Stimulated activated CD4-positive, alpha-beta T cell treated with anti-CD3 and anti-CD28 coated beads, Interleukin-15, amount 100 ng/mL, for 48 hours (primary cell): ENCODE measurements at regions not wholly inside any gene's neighbourhood (a gene's known extent, or its start where the extent isn't known, plus 50 kb on each side); places are given as distances from the start of the nearest gene placed in this dataset.
"Not testable (repeated sequence)": the region's sequence is repeated elsewhere in the genome, so short reads cannot be mapped to it uniquely, and the experiment has no call there.

Experiments used
- DNase-seq, 2 donors: peaks; one replicate each; pipeline ENCODE4 v3.0.0-alpha.2; 2020; ENCODE audit warnings: low read depth in 2 of 2

DNA sequence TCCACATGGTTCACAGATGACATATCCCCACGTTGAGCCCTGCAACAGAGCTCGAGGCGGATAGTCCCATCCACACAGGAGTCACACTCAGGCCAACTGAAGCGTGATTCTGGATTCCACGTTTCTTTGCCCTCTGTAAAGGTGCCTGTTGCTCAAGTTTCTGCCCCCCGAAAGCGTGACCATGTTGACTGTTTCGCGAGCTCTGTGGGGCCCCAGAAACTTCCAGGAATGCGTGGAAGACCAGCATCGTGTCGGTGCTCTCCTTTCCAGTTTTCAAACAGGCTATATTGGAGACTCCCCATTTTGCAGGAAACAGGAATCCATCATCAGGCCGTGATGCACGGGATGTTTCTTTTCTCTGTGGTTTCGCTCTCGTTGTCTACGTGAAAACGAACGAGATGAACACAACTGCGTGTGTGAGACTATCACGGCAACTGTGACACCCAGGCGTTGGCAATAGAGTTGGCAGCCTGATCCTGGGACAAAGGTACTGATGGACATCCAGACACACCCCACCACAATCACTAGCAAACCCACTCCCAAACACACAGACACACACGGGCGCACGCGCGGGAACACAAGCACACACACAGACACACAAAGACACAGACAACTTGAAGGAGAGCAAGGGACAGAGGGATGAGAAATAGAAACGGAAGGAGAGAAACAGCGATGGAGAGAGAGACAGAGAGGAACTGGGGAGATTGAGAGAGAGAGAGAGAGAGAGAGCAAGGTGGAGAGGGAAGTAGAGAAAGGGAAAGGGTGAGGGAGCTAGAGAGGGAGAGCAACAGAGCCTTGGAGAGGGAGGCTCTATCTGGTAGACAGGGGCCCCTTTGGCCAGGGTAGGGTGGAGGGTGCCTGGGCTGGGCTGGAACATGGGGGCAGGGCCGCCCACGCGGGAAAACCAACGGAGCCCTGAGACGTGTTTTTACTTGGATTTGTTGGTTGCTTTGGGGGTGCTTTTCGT is 1609.3 kb downstream of the SPATA31A7 start:
- peak in 1 of 2 donors; percentile 22 for DNase-seq

DNA sequence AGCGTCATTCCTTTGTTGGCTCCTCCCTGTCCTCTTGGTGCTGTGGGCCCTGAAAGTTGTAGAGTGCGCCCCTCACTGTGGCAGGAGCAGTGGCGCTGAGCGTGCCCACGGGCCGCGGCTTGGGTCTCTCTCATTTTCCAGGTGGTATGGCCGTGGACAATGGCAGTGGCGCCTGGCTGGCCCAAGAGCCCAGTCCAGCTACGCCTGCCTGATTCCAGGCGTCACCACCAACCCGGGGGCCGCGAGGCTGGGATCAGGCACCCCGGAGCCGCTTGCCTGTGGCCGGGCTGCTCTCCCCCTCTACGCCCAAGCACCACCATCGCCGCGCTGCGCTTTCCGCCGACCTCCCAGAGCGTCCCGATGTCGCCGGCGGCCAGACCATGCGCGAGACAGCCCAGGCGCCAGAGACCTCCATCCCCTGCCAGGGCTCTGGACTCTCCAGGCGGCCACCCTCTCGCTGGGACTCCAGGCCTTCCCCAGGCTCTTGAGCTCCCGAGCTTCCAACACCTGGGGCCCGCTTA is 1610.1 kb downstream of the SPATA31A7 start:
- peak in 1 of 2 donors; percentile 7 for DNase-seq

DNA sequence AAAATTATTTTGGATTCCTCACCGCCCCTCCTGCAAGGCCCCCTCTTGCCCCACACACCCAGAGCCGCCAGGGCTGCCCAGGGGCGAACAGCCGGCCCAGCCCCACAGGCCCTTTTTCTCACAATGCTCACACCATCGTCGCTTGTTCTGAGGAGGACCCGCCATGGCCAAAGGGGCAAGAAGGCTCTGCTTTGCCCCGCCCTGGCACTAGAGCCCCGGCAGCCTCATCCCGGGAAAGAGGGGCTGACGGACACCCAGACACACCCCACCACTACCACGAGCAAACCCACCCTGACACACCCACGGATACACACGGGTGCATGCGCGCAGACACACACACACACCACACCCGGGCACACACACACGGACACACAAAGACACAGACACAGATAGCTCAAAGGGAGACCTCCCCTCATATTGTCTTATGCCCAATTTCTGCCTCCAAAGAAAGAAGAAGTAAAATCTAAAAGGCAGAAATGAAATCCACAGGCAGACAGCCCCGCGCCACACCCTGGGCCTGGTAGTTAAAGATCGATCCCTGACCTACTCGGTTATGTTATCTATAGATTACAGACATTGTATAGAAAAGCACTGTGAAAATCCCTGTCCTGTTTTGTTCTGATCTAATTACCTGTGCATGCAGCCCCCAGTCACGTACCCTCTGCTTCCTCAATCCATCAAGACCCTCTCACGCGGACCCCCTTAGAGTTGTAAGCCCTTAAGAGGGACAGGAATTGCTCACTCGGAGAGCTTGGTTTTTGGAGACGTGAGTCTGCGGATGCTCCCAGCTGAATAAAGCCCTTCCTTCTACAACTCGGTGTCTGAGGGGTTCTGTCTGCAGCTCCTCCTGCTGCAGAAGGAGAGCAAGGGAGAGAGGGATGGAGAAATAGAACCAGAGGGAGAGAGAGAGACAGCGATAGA is 1610.9 kb downstream of the SPATA31A7 start:
- DNase-seq, result peak in 1 of 2 donors; percentile 2

DNA sequence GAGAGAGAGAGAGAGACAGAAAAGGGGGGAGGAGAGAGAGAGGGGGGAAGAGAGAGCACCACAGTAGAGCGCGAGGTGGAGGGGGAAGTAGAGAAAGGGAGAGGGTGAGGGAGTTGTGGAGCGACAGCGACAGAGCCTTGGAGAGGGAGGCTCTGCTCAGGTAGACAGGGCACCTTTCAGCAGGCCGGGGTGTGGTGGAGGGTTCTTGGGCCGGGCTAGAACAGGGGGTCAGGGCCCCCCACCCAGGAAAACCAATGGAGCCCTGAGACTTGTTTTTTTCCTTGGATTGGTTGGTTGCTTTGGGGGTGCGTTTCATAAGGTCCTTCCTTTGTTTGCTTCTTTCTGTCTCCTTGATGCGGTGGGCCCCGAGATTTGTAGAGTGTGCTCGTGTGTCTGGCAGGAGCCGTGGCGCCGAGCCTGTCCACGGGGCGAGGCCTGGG is 1611.6 kb downstream of the SPATA31A7 start:
- DNase-seq, result not testable (repeated sequence)

DNA sequence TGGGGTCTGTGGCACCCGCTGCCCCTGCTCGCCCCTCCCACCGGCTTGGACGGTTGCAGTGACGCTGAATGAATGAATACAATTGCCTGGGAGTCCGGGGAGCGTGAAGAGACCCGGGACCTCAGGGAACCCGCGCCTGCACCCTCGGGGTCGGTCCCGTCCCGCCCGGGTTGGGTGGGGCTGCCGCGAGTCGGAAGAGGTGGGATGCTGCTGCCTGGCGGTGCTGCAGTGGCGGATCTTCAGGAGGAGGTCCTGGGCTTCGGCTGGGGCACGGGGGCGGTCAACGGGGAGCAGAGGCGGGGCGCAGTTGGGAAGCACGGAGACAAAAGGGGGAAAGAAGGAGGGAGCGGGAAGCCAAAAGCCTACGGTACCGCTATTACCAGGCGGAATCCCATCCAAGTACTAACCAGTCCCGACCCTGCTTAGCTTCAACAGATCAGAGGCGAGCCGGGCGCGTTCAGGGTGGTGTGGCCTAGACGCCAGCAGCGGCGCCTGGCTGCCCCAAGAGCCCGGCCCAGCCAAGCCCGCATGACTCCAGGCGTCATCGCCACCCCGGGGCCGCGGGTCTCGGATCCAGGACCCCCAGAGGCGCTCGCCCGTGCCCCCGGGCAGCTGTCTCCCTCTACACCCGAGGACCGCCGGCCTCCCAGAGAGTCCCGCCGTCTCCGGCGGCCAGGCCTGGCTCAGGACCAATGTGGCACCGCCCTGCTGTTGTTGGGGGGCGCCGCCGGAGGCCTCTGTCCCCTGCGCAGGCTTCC is 1612.3 kb downstream of the SPATA31A7 start:
- DNase-seq, result peak; percentile 51 to 66

DNA sequence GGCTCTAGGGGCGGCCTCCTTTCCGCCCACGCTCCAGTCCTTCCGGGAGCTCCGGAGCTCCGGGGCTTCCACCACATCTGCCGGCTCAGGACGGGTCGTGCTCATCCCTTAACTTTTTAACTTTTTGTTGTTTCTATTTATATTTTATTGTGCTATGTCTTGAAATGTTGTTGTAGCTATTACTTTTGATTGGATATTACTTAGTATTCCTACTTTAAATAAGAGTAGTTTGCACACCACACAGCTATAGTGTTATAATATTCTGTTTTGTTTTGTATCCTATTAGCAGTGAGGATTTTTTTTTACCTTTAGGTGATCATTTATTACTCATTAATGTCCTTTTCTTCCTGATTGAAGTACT is 1612.9 kb downstream of the SPATA31A7 start:
- not testable (repeated sequence) for DNase-seq

DNA sequence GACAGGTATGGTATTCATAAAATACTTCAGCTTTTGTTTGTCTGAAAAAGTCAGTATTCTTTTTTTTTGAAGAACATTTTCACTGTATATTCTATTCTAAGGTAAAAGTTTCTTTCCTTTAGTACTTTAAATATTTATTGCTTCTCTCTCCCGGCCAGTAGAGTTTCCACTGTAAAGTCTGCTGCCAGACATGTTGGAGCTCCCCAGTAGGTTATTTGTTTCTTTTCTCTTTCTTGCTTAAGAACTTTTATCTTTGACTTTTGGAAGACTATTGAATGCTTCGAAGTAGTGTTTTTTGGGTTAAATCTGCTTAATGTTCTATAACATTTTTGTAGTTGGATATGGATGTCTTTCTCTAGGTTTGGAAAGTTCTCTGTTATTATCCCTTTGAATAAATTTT is 1613.3 kb downstream of the SPATA31A7 start:
- not testable (repeated sequence) for DNase-seq

DNA sequence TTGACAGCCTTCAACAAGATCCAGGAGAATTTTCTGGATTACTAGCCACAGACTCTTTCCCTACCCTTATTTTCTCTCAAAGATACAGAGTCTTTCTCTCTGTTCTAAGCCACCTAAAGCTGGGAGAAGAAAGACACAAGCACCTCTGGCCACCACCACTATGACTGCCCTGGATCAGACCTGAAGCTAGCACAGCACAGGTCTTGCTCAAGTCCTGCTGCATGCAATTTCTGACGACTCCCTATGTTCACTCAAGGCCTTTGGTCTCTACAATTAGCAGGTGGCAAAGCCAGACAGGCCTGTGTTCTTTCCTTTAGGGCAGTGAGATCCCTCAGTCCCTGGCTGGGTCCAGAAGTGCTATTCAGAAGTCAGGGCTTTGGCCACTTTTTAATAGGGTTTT is 1614.5 kb downstream of the SPATA31A7 start:
- DNase-seq, result not testable (repeated sequence)

DNA sequence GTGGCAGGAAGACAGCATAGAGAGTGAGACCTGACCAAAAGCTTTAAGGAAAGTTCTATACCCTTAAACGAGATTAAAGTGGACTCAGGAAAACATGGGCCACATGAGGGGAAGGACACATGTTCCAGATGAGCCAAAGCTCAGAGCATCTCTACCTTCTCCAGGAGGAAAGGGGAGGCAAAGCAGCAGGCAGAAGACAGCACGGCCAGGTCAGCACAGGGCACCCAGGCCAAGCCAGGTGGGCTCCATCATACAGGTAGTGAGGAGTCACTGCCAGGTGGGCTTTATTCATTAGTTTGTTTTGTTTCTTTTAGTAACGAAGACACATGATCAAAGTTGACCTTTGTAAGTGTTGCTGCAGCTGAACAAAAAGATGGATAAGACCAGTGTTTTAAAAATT is 1617.6 kb downstream of the SPATA31A7 start:
- DNase-seq, result not testable (repeated sequence)

DNA sequence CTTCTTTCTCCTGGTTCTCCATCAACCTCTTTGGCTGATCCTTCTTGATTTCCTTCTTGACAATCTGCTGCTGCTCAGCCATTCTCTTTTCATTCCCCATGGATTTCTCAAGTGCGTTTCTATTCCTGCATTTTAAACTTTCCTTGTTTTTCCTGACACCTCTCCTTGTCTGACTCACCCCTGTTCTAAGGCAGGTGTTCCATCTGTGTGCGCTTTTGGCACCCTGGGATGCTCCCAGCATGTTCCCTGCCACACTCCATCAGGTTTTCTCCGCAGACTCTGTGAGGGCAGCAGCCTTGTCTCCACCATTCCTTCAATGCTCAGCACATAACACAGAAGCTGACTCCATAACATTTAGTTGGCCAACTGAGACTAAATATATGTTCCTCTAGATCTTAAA is 1618.2 kb downstream of the SPATA31A7 start:
- DNase-seq, result not testable (repeated sequence)

DNA sequence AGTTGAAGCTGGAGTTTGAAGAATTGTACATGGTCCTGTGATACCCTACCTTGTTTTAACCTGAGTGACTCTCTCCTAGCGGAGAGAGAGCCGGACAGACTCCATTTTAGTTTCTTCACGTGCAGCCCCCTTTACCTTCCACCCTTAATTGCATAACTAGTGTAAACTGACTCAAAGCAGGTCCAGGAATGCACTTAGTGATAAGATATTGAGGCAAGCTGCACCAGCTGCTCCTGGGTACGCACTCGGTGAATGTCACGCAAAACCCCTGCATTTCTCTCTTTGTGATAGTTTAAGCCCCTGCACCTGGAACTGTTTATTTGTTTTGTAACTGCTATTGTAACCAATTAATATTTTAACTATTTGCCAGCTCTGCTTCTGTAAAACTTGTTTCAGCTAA is 1620.5 kb downstream of the SPATA31A7 start:
- DNase-seq, result not testable (repeated sequence)

DNA sequence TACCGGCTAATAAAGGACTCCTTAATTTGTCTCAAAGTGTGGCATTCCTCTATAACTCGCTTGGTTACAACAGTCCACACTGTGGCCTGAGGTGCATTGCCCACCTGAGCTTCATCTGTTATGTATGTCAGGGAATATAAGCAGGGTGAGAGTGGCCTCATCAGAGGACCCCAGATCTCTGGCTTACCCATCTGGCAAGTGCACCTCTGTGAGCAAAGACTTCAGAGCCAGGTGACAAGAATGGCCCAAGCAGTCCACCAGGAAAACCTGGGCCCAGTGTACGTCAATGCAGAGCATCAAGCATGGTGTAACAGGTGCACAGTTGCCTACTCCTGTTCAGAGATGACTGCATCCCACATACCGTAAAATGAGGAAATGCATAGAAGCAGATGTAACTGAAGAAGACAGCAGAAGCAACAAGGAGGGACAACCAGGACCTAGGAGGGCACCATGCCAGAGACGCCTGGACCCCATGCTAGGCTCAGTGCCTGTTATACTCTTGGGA is 1621.0 kb downstream of the SPATA31A7 start:
- not testable (repeated sequence) for DNase-seq

DNA sequence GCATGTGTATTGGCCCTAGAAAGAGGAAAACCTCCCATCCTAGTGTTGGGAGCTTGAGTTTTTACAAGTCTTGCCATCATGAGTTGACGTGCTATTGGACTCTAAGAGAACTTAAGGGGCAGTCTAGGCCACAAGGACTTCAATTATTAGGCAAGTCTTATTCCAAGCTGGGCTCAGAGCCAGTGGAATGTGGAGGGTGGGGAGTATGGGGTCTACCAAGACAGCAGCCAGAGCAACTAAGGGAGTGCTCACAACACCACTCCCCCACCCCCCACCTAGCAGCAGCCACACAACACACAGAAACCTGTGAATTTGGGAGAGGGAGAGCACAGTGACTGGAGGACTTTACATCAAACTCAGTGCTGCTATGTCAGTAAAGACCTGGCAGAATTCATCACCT is 1625.6 kb downstream of the SPATA31A7 start:
- DNase-seq, result not testable (repeated sequence)

DNA sequence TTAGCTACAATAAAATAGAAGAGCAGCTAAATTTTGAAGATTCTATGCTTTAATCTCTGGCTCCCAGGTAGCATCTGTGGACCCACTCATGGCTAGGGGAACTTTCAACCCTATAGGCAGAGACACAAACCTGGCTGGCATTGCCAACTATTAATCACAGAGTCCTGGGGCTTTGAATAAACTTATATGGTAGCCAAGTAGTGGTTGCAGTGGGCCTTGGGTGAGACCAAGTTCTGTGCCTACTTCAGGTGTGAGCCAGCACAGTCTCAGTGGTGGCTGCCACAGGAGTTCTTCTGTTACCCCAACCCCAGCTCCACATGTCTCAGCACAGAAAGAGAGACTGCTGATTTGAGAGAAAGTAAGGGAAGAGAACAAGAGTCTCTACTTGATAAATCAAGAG is 1626.5 kb downstream of the SPATA31A7 start:
- not testable (repeated sequence) for DNase-seq

DNA sequence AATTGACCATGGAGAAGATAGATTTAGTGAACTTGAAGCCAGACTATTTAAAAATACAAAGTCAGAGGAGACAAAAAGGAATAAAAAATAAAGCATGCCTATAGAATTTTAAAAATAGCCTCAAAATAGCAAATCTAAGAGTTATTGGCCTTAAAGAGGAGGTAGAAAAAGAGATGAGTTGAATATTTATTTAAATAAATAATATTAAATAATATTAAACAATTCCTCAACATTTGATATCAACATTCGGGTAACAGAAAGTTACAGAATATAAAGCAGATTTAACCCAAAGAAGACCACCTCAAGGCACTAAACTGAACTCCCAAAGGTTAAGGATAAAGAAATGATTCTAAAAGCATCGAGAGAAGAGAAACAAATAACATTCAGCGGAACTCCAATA is 1627.4 kb downstream of the SPATA31A7 start:
- DNase-seq, result not testable (repeated sequence)

DNA sequence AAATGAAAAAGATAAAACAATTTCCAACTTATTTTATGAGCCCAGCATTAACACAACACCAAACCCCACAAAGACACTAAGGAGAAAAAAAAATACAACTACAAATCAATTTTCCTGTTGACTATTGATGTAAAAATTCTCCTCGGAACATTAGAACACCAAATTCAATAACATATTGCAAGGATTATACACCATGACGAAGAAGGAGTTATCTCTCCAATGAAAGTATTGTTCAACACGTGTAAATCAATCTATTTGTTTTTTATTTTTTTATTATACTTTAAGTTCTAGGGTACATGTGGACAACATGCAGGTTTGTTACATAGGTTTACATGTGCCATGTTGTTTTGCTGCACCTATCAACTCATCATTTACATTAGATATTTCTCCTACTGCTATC is 1632.3 kb downstream of the SPATA31A7 start:
- DNase-seq, result not testable (repeated sequence)

DNA sequence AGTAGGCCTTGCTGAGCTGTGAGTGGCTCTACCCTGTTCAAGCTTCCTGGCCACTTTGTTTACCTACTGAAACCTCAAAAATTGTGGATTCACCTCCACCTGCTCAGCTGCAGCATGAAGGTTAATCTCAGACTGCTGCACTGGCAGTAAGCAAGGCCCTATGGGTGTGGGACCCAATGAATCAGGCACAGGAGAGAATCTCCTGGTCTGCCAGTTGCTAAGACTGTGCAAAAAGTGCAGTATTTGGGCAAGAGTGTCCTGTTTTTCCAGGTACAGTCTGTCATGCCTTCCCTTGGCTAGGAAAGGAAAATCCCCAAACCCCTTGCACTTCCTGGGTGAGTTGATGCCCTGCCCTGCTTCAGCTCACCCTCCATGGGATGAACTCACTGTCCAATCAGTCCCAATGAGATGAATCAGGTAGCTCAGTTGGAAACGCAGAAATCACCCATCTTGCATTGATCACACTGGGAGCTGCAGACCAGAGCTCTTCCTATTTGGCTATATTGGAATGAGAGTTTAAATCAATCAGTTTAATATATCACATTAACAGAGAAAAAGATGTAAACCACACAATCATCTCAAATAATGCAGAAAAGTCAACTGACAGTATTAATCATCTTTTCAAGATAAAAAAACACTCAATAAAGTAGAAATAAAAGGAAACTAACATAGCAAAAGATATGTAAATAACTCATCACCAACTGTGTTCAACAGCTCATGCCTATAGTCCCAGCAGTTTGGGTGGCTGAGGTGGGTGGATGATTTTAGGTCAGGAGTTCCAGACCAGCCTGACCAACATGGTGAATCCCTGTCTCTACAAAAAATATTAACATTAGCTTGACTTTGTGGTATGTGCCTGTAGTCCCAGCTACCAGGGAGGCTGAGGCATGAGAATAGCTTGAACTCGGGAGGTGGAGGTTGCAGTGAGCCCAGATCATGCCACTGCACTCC is 1638.4 kb downstream of the SPATA31A7 start:
- not testable (repeated sequence) for DNase-seq

DNA sequence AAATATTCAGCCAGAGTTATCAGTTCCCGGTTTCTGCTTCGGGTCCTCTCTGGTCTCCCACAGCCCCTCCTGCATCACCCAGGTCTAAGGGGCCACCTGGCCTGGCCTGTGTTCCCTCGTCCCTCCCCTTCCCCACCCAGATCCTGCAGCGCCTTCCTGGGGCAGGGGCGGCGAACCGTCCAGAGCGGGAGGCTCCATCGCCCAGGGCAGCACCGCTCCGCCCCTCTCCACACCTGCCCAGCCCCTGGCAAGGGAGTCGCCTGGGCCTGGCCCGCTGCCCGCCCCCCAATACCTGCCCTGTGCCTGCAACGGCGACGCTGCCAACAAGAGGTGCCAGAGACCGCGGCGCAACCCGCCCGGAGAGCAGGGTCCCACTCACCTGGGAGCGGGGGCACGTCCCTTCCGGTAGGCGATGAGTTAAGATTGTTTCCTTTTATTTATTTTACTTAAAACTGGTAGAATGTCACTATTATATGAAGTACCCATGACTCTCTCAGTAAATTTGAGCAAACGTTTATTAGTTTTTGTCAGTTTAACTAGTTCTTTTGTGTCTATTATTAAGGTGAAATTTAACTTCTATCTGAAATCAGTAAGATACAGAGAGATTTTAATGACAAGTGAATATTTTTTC is 1641.1 kb downstream of the SPATA31A7 start:
- DNase-seq, result not testable (repeated sequence)
